ENCODE measurements at regions not wholly inside any gene's neighbourhood (a gene's known extent, or its start where the extent isn't known, plus 50 kb on each side); places are given as distances from the start of the nearest gene placed in this dataset.

DNA sequence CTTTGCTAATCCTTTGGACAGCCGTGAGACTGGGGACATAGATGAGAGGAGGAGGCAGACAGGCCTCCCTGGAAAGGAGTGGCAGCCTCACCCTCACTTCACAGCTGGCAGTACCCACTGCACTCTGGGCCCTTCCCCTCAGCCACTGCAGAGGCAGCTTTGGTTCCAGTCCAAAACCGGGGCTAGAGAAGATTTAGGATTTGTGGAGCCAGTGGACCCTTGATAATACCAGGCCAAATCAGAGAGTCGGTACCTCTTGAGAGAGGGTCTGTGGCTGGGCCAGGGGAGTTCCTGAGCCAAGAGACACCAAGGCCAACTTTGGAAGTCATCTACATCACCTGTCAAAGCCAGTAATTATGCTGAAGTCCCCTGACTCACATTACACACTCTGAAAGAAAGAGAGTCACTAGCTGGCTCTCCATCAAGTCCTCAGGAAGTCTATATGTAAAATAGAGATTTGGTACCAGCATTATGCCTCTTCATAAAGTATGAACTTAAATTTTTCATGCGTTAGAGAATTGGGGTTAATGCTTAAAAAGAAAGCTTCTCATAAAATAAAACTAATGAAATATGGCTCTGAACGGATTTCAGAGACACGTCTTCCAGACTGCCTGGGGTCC lies 244.1 kb upstream of the SEMA6D start:
- H3K9ac ChIP-seq (ENCODE audit: control insufficient read depth, insufficient read depth, low read length): no peak overlapping the region
- H3K27me3 ChIP-seq (replicated peaks in 1 of 2; ENCODE audit: control insufficient read depth in 2 of 2, insufficient read depth in 2 of 2, low read length in 1 of 2): no peaks in the 10 kb centered on the region
- H3K9me3 ChIP-seq (replicated peaks; ENCODE audit: control insufficient read depth, insufficient read depth, low read length): no peaks in the 10 kb centered on the region
- no peak overlapping the region for H3K4me2 ChIP-seq (ENCODE audit: control insufficient read depth, insufficient read depth)
- no peaks in the 10 kb centered on the region for H4K20me1 ChIP-seq (ENCODE audit: control insufficient read depth, insufficient read depth)
- WGBS (ENCODE audit: insufficient coverage, insufficient replicate concordance, low lambda C conversion rate, missing lambda C conversion rate): 17% methylated on average over 6 of the region's 6 CpGs
- ChIA-PET SMC1A (ENCODE audit: uncharacterized antibody, unreplicated experiment) (interaction anchor here (1.0 kb wide), 1 partner anchor 514 kb away, joined by 3 read pairs; no protein-coding TSS in a partner anchor), CTCF (interaction anchor here (1.0 kb wide), 1 partner anchor 515 kb away, joined by 3 read pairs; no protein-coding TSS in a partner anchor), RAD21 (ENCODE audit: unreplicated experiment) (no interaction called here), POLR2A (no interaction called here)
- no peak for FAIRE-seq
- no peak for TF ChIP-seq BACH1 (IDR thresholded peaks at IDR 0.05; ENCODE audit: borderline replicate concordance)
- TF ChIP-seq HDAC6 (IDR thresholded peaks at IDR 0.05; ENCODE audit: unreplicated experiment): no peak
- TF ChIP-seq SMARCA5 (IDR thresholded peaks at IDR 0.05): no peak
- TF ChIP-seq RFX5 (IDR thresholded peaks at IDR 0.05; ENCODE audit: low read depth, low read length): no peak
- no peak for TF ChIP-seq ETV6 (conservative IDR thresholded peaks at IDR 0.05 in 1 of 2, IDR thresholded peaks at IDR 0.05 in 1 of 2; ENCODE audit: borderline replicate concordance in 1 of 2, low read depth in 1 of 2)
- TF ChIP-seq E2F4 (IDR thresholded peaks at IDR 0.05; ENCODE audit: low read depth, low read length): no peak
- TF ChIP-seq ZNF592 (IDR thresholded peaks at IDR 0.05): no peak
- TF ChIP-seq, protein P1, sequence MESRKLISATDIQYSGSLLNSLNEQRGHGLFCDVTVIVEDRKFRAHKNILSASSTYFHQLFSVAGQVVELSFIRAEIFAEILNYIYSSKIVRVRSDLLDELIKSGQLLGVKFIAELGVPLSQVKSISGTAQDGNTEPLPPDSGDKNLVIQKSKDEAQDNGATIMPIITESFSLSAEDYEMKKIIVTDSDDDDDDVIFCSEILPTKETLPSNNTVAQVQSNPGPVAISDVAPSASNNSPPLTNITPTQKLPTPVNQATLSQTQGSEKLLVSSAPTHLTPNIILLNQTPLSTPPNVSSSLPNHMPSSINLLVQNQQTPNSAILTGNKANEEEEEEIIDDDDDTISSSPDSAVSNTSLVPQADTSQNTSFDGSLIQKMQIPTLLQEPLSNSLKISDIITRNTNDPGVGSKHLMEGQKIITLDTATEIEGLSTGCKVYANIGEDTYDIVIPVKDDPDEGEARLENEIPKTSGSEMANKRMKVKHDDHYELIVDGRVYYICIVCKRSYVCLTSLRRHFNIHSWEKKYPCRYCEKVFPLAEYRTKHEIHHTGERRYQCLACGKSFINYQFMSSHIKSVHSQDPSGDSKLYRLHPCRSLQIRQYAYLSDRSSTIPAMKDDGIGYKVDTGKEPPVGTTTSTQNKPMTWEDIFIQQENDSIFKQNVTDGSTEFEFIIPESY (IDR thresholded peaks at IDR 0.05): no peak
- no peak for TF ChIP-seq BCL3 (IDR thresholded peaks at IDR 0.05; ENCODE audit: borderline replicate concordance, insufficient read depth, low read depth, low read length, poor library complexity, severe bottlenecking)
- no peak overlapping the region for H3K4me3 ChIP-seq
- no peaks in the 10 kb centered on the region for H3K36me3 ChIP-seq (ENCODE audit: control insufficient read depth in 2 of 2, insufficient read depth in 2 of 2, low read length in 1 of 2)
- in situ Hi-C loops (cut with MboI): loop anchor here (10.0 kb wide), 1 partner anchor 512 kb away; no protein-coding TSS in a partner anchor
- no peak for DNase-seq (ENCODE audit: low read depth, low spot score)
- intact Hi-C loops (cut with micrococcal nuclease; ENCODE audit: unreplicated experiment): loop anchor here (5.0 kb wide), 1 partner anchor 276 kb away; no protein-coding TSS in a partner anchor
- no peaks in the 10 kb centered on the region for H3K4me1 ChIP-seq (ENCODE audit: control insufficient read depth, insufficient read depth, low read length)
- no peak overlapping the region for H2AFZ ChIP-seq (ENCODE audit: control insufficient read depth, low read depth, low read length)
- no peak for ATAC-seq
- no peaks in the 10 kb centered on the region for H3K79me2 ChIP-seq (ENCODE audit: control insufficient read depth, insufficient read depth, low read length)
- no peak overlapping the region for H3K27ac ChIP-seq (ENCODE audit: control insufficient read depth, insufficient read depth)
- BruUV-seq (replicated peaks): no TSS peak

All from GM12878 (cell line).